ENCODE measurements at regions not wholly inside any gene's neighbourhood (a gene's known extent, or its start where the extent isn't known, plus 50 kb on each side); places are given as distances from the start of the nearest gene placed in this dataset.
A peak's percentile ranks its signal among the peaks of the same experiment; 100 is the strongest.

- H3K36me3 Mint-ChIP-seq = no peaks in the 10 kb centered on the region
- H3K4me3 Mint-ChIP-seq = no peak overlapping the region
- H3K9me3 Mint-ChIP-seq = peaks cover 0 to 3% (median 0%) of the 10 kb centered on the region in 3 donors
- no peak overlapping the region for H3K27ac Mint-ChIP-seq
- peaks cover 1% of the 10 kb centered on the region for H3K27me3 Mint-ChIP-seq
- no peaks in the 10 kb centered on the region for H3K4me1 Mint-ChIP-seq
Observed at GRCh38 chr18:22545066-22545760, 127.5 kb upstream of the CTAGE1 start.

GRCh38 chr18:22546905-22547570, 129.3 kb upstream of the CTAGE1 start:
- Mint-ChIP-seq H3K27ac (no peak overlapping the region), H3K27me3 (peaks cover 1% of the 10 kb centered on the region), H3K9me3 (peaks cover 0 to 1% (median 0%) of the 10 kb centered on the region in 3 donors), H3K4me1 (no peaks in the 10 kb centered on the region), H3K36me3 (no peaks in the 10 kb centered on the region), H3K4me3 (no peak overlapping the region)

- peaks cover 1% of the 10 kb centered on the region for H3K27me3 Mint-ChIP-seq
- H3K36me3 Mint-ChIP-seq = no peaks in the 10 kb centered on the region
- no peak overlapping the region for H3K27ac Mint-ChIP-seq
- H3K4me1 Mint-ChIP-seq = no peaks in the 10 kb centered on the region
- no peak overlapping the region for H3K4me3 Mint-ChIP-seq
- peaks cover 0 to 1% (median 0%) of the 10 kb centered on the region in 3 donors for H3K9me3 Mint-ChIP-seq
Observed at GRCh38 chr18:22547807-22548561, 130.3 kb upstream of the CTAGE1 start.

- Mint-ChIP-seq H3K9me3 (peaks cover 1 to 4% (median 2%) of the 10 kb centered on the region in 3 donors), H3K27ac (no peak overlapping the region), H3K27me3 (no peaks in the 10 kb centered on the region), H3K36me3 (no peaks in the 10 kb centered on the region), H3K4me1 (no peaks in the 10 kb centered on the region), H3K4me3 (no peak overlapping the region)
Observed at GRCh38 chr18:22549260-22549937, 131.7 kb upstream of the CTAGE1 start.

- Mint-ChIP-seq H3K4me1 (no peaks in the 10 kb centered on the region), H3K36me3 (no peaks in the 10 kb centered on the region), H3K9me3 (peaks cover 1 to 4% (median 2%) of the 10 kb centered on the region in 3 donors), H3K27ac (no peak overlapping the region), H3K4me3 (no peak overlapping the region), H3K27me3 (no peaks in the 10 kb centered on the region)
Observed at GRCh38 chr18:22550366-22550765, 132.7 kb upstream of the CTAGE1 start.

- no peaks in the 10 kb centered on the region for H3K4me1 Mint-ChIP-seq
- H3K9me3 Mint-ChIP-seq = peaks cover 1 to 4% (median 2%) of the 10 kb centered on the region in 3 donors
- no peaks in the 10 kb centered on the region for H3K36me3 Mint-ChIP-seq
- H3K27me3 Mint-ChIP-seq = no peaks in the 10 kb centered on the region
- no peak overlapping the region for H3K4me3 Mint-ChIP-seq
- no peak overlapping the region for H3K27ac Mint-ChIP-seq
Observed at GRCh38 chr18:22550861-22551260, 133.1 kb upstream of the CTAGE1 start.

GRCh38 chr18:22551536-22552151, 133.9 kb upstream of the CTAGE1 start:
- no peaks in the 10 kb centered on the region for H3K4me1 Mint-ChIP-seq
- no peak overlapping the region for H3K4me3 Mint-ChIP-seq
- peaks cover 6% of the 10 kb centered on the region for H3K27me3 Mint-ChIP-seq
- H3K36me3 Mint-ChIP-seq = no peaks in the 10 kb centered on the region
- H3K27ac Mint-ChIP-seq = no peak overlapping the region
- peaks cover 1 to 4% (median 2%) of the 10 kb centered on the region in 3 donors for H3K9me3 Mint-ChIP-seq

- Mint-ChIP-seq H3K27ac (no peak overlapping the region), H3K4me1 (no peaks in the 10 kb centered on the region), H3K9me3 (peaks cover 1 to 4% (median 2%) of the 10 kb centered on the region in 3 donors), H3K27me3 (peaks cover 12% of the 10 kb centered on the region), H3K36me3 (no peaks in the 10 kb centered on the region), H3K4me3 (no peak overlapping the region)
Observed at GRCh38 chr18:22552254-22552653, 134.5 kb upstream of the CTAGE1 start.

- Mint-ChIP-seq H3K27me3 (peaks cover 15% of the 10 kb centered on the region), H3K9me3 (peaks cover 1 to 4% (median 2%) of the 10 kb centered on the region in 3 donors), H3K27ac (no peak overlapping the region), H3K4me1 (no peaks in the 10 kb centered on the region), H3K36me3 (no peaks in the 10 kb centered on the region), H3K4me3 (no peak overlapping the region)
Observed at GRCh38 chr18:22552899-22553460, 135.3 kb upstream of the CTAGE1 start.

- H3K36me3 Mint-ChIP-seq = no peaks in the 10 kb centered on the region
Observed at GRCh38 chr18:22556222-22557167, 138.8 kb upstream of the CTAGE1 start.

GRCh38 chr18:22557168-22557941, 139.6 kb upstream of the CTAGE1 start:
- Mint-ChIP-seq H3K36me3 (no peaks in the 10 kb centered on the region), H3K4me3 (peak overlapping the region in 1 of 4 donors; percentile 20), H3K4me1 (peaks cover 0 to 2% (median 2%) of the 10 kb centered on the region in 3 donors), H3K27ac (peak overlapping the region in 1 of 3 donors; percentile 59), H3K9me3 (peaks cover 1 to 4% (median 2%) of the 10 kb centered on the region in 3 donors), H3K27me3 (peaks cover 28% of the 10 kb centered on the region)

More at GRCh38 chr18:22556222-22557167, 138.8 kb upstream of the CTAGE1 start:
- peaks cover 28% of the 10 kb centered on the region for H3K27me3 Mint-ChIP-seq
- peaks cover 0 to 2% (median 2%) of the 10 kb centered on the region in 3 donors for H3K4me1 Mint-ChIP-seq
- peak overlapping the region in 1 of 4 donors; percentile 20 for H3K4me3 Mint-ChIP-seq
- H3K27ac Mint-ChIP-seq = no peak overlapping the region
- peaks cover 1 to 4% (median 2%) of the 10 kb centered on the region in 3 donors for H3K9me3 Mint-ChIP-seq

GRCh38 chr18:22558945-22559385, 141.2 kb upstream of the CTAGE1 start:
- no peaks in the 10 kb centered on the region for H3K36me3 Mint-ChIP-seq
- H3K4me1 Mint-ChIP-seq = peaks cover 0 to 2% (median 2%) of the 10 kb centered on the region in 3 donors
- peaks cover 35% of the 10 kb centered on the region for H3K27me3 Mint-ChIP-seq
- no peak overlapping the region for H3K4me3 Mint-ChIP-seq
- H3K9me3 Mint-ChIP-seq = no peaks in the 10 kb centered on the region
- no peak overlapping the region for H3K27ac Mint-ChIP-seq
